T-helper 17 cell (primary cell): ENCODE measurements at regions not wholly inside any gene's neighbourhood (a gene's known extent, or its start where the extent isn't known, plus 50 kb on each side); places are given as distances from the start of the nearest gene placed in this dataset.

ENCODE experiments used
- ATAC-seq: fragments of 150-1000 bp; cut with Tn5 transposase; 2 replicates; pipeline ENCODE4 v1.10.0; 2021; ENCODE audit warnings: mild to moderate bottlenecking, moderate library complexity
- DNase-seq, 3 donors: peaks; one replicate each; pipeline versions ENCODE4 v3.0.0 to v3.0.0-alpha.2; 2020 to 2021
- H3K9me3 ChIP-seq: one replicate; pipeline ENCODE4 v1.7.0; 2013; ENCODE audit warnings: low read length, mild to moderate bottlenecking; ENCODE audit not compliant: control insufficient read depth, poor library complexity, severe bottlenecking
- H3K27ac Mint-ChIP-seq: one replicate; pipeline ENCODE4 v1.8.0; 2022; ENCODE audit warnings: mild to moderate bottlenecking, moderate library complexity, mixed read lengths
- H3K27me3 Mint-ChIP-seq: one replicate; pipeline ENCODE4 v1.8.0; 2022; ENCODE audit warnings: mixed read lengths
- H3K36me3 Mint-ChIP-seq: one replicate; pipeline ENCODE4 v1.8.0; 2022; ENCODE audit warnings: low read depth, mixed read lengths
- H3K4me1 Mint-ChIP-seq: one replicate; pipeline ENCODE4 v1.8.0; 2022; ENCODE audit warnings: mild to moderate bottlenecking, mixed read lengths
- H3K4me3 Mint-ChIP-seq: one replicate; pipeline ENCODE4 v1.8.0; 2022; ENCODE audit warnings: mild to moderate bottlenecking, moderate library complexity, mixed read lengths

DNA sequence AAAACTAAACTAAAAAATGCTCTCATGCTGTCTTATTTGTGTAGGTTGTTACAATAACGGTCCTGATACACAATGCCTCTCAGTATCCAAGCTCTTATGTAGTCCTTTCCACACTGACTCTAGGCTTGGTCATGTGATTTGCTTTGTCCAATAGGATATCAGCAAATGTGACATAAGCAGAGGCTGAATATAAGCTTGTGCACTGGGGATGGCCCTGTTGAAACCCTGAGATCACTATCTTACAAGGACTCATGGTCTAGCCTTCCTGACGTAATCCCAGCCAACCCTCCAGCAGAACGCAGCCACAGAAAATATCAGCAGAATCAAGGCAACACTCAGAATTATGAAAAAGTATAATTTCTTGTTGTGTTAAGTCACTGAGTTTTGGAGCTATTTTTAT, 145.1 kb upstream of the CCN2 start:
- Mint-ChIP-seq H3K4me1 (no peaks in the 10 kb centered on the region), H3K4me3 (no peak overlapping the region), H3K27me3 (no peaks in the 10 kb centered on the region), H3K27ac (no peak overlapping the region), H3K36me3 (no peaks in the 10 kb centered on the region)
- no peak for ATAC-seq
- DNase-seq = no peak
- no peaks in the 10 kb centered on the region for H3K9me3 ChIP-seq

DNA sequence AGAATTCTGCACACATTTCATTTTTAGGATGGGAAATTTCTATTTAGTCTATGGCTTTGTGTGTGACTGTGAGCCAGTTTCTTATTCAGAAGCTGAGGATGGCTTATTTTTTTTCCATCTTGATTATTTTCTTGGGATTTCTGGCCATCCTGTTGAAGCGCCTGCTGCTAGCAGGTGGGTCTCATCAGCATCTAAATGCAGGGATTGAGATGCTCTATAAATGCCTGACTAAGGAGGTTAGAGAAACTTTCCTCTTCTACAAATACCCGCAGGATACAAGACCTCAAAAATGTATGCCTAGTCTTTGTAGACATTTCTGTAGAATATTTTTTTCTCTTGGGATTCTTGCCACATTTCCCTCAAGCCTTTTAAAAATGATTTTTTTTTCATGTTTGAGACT, 138.0 kb upstream of the CCN2 start:
- DNase-seq (no peak), ATAC-seq (no peak)
- H3K27me3 Mint-ChIP-seq = no peaks in the 10 kb centered on the region
- no peak overlapping the region for H3K4me3 Mint-ChIP-seq
- H3K9me3 ChIP-seq = no peaks in the 10 kb centered on the region
- no peaks in the 10 kb centered on the region for H3K36me3 Mint-ChIP-seq
- H3K27ac Mint-ChIP-seq = no peak overlapping the region
- no peaks in the 10 kb centered on the region for H3K4me1 Mint-ChIP-seq

DNA sequence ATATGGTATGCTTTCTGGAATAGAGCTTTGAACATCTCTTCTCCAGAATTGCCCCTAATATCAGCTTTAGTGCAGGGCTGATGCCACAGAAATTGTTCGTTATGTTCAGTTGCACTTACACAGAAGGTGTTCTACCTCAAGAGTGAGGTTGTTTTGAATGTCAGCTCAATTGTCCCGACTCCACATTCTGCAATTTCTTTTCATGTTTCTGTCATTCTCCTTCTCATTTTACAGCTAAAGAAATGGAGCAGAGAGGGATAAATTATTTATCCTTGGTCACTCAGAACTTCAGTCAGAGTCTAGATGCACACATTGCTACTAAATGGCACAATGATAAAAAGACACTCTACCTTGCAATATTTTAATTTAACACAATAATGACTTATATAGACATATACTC, 137.0 kb upstream of the CCN2 start:
- Mint-ChIP-seq H3K36me3 (no peaks in the 10 kb centered on the region), H3K27me3 (peaks cover 2% of the 10 kb centered on the region), H3K4me3 (no peak overlapping the region), H3K4me1 (no peaks in the 10 kb centered on the region), H3K27ac (no peak overlapping the region)
- DNase-seq (no peak), ATAC-seq (no peak)
- H3K9me3 ChIP-seq = no peaks in the 10 kb centered on the region

DNA sequence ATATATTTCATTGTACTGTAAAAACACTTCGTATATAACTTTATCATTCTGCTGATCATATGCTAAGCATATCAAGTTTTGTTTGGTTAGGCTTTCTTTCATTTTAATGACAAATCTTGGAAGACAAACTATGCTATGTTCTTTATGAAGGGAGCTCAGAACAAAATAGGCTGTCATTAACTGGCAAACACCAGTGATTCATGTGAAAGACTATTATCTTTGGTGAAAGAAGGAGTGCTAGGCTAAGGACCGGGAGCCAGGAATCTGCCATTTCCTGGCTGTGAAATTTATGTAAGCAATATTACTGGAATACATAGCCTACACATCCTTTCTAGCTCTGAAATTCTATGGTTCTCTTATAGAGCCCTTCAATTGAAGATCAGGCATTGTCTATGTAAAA, 136.2 kb upstream of the CCN2 start:
- DNase-seq = no peak
- no peaks in the 10 kb centered on the region for H3K9me3 ChIP-seq
- ATAC-seq = no peak
- H3K27ac Mint-ChIP-seq = no peak overlapping the region
- no peak overlapping the region for H3K4me3 Mint-ChIP-seq
- H3K27me3 Mint-ChIP-seq = peaks cover 10% of the 10 kb centered on the region
- H3K4me1 Mint-ChIP-seq = no peaks in the 10 kb centered on the region
- H3K36me3 Mint-ChIP-seq = no peaks in the 10 kb centered on the region

DNA sequence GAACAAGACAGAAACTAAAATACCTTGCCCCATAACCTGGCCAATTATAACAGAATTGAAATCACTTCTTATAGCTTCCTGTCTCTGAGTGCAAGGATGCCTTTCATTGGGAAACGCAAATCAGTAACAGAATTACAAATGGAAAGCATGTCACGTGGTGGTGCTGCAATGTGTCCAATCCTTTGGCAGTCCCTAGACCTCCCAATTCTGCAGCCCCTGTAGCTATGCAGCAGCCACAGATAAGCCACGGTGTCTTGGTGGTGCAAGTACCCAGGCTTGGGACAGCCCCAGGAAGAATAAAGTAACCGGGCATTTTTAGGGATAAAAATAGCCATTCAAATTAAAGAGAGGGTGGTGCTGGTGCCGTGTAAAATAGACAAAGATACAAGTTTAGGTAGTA, 134.6 kb upstream of the CCN2 start:
- Mint-ChIP-seq H3K36me3 (no peaks in the 10 kb centered on the region), H3K4me3 (no peak overlapping the region), H3K4me1 (no peaks in the 10 kb centered on the region), H3K27ac (no peak overlapping the region), H3K27me3 (peaks cover 12% of the 10 kb centered on the region)
- DNase-seq (no peak), ATAC-seq (no peak)
- no peaks in the 10 kb centered on the region for H3K9me3 ChIP-seq

DNA sequence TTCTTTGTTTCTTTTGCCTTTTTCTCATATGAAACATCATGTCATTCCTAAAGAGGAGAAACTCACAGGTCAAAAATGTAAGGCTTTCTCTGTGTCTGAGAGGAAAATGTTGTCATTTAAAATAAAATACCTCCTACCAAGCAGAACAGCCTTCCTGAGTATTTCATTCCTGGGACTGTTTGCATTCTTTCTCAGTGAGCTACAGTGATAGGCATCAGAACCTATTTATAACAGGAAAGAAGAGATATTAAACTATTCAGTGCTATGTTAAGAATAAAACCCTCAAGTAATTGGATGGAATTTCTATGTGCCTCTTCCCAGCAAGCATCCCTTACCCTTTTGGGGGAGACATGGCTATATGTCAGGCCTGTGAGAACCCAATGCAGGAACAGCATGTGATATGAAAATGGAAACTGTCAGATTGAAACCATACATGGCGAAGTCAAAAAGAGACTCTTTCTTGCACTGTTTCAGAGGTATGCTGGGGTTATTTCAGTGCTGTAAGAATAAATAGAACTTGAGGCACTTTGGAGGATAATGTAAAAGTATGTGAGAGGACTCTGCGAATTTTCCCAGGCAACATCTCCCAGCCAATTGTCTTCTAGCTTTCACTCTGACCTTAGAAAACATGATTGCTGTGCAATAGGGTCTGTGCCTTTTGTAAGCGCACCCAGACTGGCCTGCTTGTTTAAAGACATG, 133.8 kb upstream of the CCN2 start:
- peaks cover 12% of the 10 kb centered on the region for H3K27me3 Mint-ChIP-seq
- H3K27ac Mint-ChIP-seq = no peak overlapping the region
- H3K9me3 ChIP-seq = no peaks in the 10 kb centered on the region
- DNase-seq (no peak), ATAC-seq (no peak)
- no peaks in the 10 kb centered on the region for H3K4me1 Mint-ChIP-seq
- no peaks in the 10 kb centered on the region for H3K36me3 Mint-ChIP-seq
- no peak overlapping the region for H3K4me3 Mint-ChIP-seq

DNA sequence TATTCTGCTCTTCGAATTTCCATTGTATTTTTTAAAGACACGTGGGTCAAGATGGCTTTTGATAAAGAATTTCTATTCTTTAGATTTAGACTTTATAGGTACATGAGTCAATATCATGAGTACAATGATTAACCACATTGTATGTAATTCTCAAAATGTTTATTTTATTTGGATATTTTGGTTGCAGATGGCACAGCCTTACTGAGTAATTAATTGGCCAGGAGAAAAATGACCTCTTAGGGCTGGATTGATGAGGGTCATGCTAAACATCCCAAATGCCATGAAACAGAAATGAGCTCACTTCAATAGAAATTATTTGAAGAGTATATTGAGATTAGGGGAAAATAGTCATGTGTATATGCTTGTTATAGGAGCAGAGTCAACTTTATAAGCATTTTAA, 131.2 kb upstream of the CCN2 start:
- Mint-ChIP-seq H3K4me1 (no peaks in the 10 kb centered on the region), H3K36me3 (no peaks in the 10 kb centered on the region), H3K4me3 (no peak overlapping the region), H3K27me3 (peaks cover 21% of the 10 kb centered on the region), H3K27ac (no peak overlapping the region)
- no peaks in the 10 kb centered on the region for H3K9me3 ChIP-seq
- ATAC-seq (no peak), DNase-seq (no peak)

DNA sequence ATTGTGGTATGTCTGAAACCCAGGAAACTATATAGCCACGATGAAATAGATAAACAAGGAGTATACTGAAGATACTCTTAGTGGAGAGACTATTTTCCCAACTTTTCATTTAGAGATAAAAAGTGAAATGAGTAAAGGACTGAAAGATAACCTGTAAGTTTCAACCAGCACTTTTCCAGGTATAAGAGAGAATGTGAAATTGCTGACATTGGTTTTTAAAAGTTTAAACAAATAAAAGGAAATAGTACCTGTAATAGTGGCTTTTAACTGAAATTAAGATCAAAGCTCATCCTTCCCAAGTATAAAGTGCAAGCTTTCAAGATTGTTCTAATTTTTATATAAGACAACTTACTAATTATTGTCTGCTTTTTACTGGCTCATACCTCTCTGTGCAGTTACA, 130.2 kb upstream of the CCN2 start:
- DNase-seq (no peak), ATAC-seq (no peak)
- H3K27me3 Mint-ChIP-seq = peaks cover 26% of the 10 kb centered on the region
- no peak overlapping the region for H3K27ac Mint-ChIP-seq
- H3K4me3 Mint-ChIP-seq = no peak overlapping the region
- H3K4me1 Mint-ChIP-seq = no peaks in the 10 kb centered on the region
- H3K36me3 Mint-ChIP-seq = no peaks in the 10 kb centered on the region
- H3K9me3 ChIP-seq = no peaks in the 10 kb centered on the region

DNA sequence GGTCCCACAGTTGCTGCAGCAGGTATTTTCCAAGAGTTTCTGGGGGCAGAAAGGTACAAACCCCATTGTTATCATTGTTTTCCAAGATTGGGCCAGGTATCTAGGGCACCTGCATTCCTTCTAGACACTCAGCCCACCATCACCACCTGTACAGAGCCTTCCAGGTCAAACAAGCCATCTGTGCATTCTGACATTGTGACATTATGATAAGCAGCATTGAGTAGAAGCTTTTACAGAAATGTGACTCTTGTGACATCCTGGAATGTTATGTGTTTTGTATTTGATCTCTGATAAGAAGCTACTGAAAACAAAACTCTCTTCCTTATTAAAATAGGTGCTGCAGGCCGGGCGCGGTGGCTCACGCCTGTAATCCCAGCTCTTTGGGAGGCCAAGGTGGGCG, 128.1 kb upstream of the CCN2 start:
- H3K4me1 Mint-ChIP-seq = no peaks in the 10 kb centered on the region
- no peak for ATAC-seq
- no peaks in the 10 kb centered on the region for H3K36me3 Mint-ChIP-seq
- H3K27ac Mint-ChIP-seq = no peak overlapping the region
- DNase-seq = no peak
- no peak overlapping the region for H3K4me3 Mint-ChIP-seq
- H3K27me3 Mint-ChIP-seq = peaks cover 27% of the 10 kb centered on the region
- no peaks in the 10 kb centered on the region for H3K9me3 ChIP-seq

DNA sequence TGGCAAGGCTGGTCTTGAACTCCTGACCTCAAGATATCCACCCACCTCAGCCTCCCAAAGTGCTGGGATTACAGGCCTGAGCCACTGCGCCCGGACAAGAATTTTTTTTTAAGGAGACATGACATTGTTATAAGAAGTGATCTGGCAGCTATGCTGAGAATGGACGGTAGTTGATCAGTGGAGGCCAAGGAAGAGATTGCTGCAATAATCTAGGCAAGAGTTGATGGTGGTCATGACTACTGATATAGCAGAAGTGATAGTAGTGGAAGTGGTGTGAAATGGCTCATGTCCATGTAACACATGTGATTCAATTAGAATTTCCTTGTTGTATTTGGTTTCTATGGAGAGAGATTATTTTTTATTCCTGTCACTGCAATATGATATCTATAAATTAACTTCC, 125.3 kb upstream of the CCN2 start:
- Mint-ChIP-seq H3K4me3 (no peak overlapping the region), H3K27ac (no peak overlapping the region), H3K4me1 (no peaks in the 10 kb centered on the region), H3K27me3 (peaks cover 19% of the 10 kb centered on the region), H3K36me3 (no peaks in the 10 kb centered on the region)
- no peak for ATAC-seq
- DNase-seq = no peak
- H3K9me3 ChIP-seq = no peaks in the 10 kb centered on the region

DNA sequence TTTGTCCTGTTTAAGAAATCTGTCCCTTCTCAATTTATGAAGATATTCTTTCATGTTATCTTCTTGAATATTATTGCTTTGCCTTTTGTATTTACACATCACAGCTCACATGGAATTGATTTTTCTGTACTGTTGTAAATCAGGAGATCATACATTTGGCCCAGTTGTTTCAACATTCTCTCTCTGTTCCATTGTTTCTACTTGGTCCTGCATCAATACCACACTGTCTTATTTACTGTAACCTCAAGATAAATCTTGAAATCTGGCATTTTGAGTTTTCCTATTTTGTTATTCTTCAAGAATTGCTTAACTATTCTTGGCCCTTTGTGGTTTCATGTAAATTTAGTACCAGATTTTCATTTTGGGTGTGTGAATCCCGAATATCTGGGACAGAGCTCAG, 121.7 kb upstream of the CCN2 start:
- Mint-ChIP-seq H3K4me1 (no peaks in the 10 kb centered on the region), H3K27ac (no peak overlapping the region), H3K27me3 (peaks cover 13% of the 10 kb centered on the region), H3K36me3 (no peaks in the 10 kb centered on the region), H3K4me3 (no peak overlapping the region)
- no peaks in the 10 kb centered on the region for H3K9me3 ChIP-seq
- no peak for ATAC-seq
- DNase-seq = no peak

DNA sequence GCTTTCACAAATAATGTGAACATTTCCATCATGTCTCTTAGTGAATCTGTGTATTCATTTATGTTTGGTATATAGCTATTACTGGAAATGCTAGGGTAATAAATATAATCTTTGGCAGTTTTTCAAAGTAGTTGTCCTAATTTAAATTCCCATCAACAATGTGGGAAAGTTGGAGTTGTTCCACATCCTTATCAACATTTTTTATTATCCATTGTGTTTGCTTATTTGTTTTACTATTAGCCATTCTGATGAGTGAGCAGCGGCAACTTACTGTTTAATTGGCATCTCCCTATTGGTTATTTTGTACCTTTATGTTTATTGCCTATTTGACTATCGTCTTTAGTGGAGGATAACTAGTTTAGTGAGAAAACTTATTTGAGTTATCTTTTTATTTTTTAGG, 121.1 kb upstream of the CCN2 start:
- H3K4me3 Mint-ChIP-seq = no peak overlapping the region
- no peak for DNase-seq

DNA sequence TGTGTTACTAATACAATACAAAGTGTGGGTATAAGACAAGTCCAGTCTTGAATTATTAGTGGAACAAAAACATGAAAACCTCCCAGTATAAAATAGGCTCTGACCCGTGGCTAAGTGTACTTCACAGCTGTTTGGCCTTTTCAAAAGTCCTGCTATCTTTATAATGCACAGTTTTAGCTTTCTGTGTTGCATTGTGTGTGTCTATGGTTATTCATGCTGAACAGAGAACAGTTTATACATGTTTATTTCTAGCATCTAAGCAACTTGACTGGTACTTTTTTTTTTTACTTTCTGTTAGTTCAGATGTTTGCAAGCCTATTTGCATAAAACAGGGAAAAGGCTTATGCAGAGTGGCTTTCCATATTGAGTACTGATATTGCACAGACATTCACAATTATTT, 119.2 kb upstream of the CCN2 start:
- ATAC-seq = no peak
- Mint-ChIP-seq H3K4me3 (no peak overlapping the region), H3K27me3 (peaks cover 4% of the 10 kb centered on the region), H3K36me3 (no peaks in the 10 kb centered on the region), H3K4me1 (no peaks in the 10 kb centered on the region), H3K27ac (no peak overlapping the region)
- H3K9me3 ChIP-seq = no peaks in the 10 kb centered on the region
- no peak for DNase-seq

More for the DNA sequence above, 121.1 kb upstream of the CCN2 start:
- no peak for ATAC-seq
- H3K4me1 Mint-ChIP-seq = no peaks in the 10 kb centered on the region
- H3K36me3 Mint-ChIP-seq = no peaks in the 10 kb centered on the region
- H3K27me3 Mint-ChIP-seq = peaks cover 10% of the 10 kb centered on the region
- no peaks in the 10 kb centered on the region for H3K9me3 ChIP-seq
- H3K27ac Mint-ChIP-seq = no peak overlapping the region

DNA sequence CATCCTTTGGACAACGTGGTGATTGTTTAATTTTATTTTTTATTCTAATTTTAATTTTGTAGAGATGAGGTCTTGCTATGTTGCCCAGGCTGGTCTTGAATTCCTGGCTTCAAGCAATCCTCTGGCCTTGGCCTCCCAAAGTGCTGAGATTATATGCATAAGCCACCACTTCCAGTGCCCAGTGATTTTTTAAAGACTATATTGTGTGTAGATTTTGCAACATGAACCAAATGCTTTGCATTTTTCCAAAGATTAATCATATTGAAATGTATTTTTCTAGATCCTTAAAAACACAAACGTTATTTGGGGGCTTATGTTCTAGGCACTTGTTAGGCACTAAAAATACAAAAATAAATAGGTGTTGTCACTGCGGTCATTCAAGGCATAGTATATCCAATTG, 117.6 kb upstream of the CCN2 start:
- Mint-ChIP-seq H3K36me3 (no peaks in the 10 kb centered on the region), H3K4me3 (no peak overlapping the region), H3K27ac (no peak overlapping the region), H3K27me3 (peaks cover 10% of the 10 kb centered on the region), H3K4me1 (no peaks in the 10 kb centered on the region)
- no peaks in the 10 kb centered on the region for H3K9me3 ChIP-seq
- ATAC-seq (no peak), DNase-seq (no peak)
